Inflammatory macrophage treated with lipopolysaccharide for 1 hour (primary cell): ENCODE measurements at regions not wholly inside any gene's neighbourhood (a gene's known extent, or its start where the extent isn't known, plus 50 kb on each side); places are given as distances from the start of the nearest gene placed in this dataset.
"Not testable (repeated sequence)": the region's sequence is repeated elsewhere in the genome, so short reads cannot be mapped to it uniquely, and the experiment has no call there.

ENCODE experiments used
- DNase-seq, 2 donors: peaks; one replicate each; pipeline ENCODE4 v3.0.0-alpha.2; 2020 to 2022

DNA sequence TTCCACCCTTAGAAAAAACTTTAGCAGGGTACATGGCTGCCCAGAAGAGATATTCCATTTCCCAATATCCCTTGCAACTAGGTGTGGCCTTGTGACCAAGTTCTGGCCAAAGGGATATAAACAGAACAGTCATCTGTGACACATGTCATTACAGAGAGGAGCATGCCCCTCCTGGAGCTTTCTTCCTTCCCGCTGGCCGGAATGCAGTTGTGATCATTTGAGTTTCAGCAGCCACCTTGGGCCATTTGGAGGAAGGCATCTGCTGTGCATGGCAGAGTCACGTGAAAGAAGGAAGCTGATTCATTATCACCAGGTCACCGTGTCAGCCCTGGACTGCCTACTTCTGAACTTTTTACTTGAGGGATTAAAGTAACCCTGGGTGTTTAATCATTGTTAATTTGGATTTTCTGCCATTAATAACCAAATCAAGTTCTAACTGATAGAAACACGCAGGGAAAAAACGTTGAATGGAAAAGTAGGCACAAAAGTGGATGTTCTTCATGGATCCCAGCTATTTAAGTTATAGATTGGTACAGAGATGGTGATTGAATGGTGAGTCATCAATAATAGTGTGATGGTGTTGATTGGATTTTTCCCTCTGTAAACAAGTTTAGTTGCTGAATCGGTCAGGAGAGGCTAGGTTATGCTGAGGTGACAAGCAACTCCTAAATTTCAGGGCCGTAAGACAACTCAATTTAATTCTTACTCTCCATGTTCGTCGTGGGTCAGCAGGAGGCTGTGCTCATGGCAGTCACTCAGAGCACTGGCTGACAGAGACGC is 80.7 kb upstream of the CCDC167 start:
- peak; percentile 51 to 52 for DNase-seq

DNA sequence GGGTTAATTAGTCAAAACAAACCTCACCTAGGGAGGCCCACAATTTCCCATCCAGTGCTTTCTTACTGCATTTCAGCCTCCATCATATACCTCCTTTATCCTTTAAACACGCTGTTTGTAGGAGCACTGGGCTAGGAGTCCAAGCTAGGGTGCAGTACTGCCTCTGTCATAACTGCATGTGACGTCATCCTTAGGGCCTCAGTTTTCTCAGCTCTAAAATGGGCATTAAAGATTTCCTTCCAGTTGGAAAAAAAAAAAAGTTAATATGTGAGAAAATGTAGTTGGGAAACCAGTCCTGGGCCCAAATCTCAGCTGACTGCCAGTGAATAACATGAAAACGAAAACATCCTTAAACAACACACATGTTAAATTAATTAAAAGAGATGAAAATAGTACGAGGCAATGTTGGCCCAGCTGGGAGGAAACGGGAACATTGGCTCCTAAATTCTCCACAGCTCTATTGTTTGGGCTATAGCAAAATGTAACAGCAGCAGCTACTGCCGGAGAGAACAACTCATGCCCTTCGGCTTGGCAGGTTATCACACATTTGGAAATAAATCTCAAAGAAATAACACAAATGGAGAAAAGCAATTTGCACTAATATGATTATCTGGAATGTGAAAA is 79.9 kb upstream of the CCDC167 start:
- DNase-seq, result no peak

DNA sequence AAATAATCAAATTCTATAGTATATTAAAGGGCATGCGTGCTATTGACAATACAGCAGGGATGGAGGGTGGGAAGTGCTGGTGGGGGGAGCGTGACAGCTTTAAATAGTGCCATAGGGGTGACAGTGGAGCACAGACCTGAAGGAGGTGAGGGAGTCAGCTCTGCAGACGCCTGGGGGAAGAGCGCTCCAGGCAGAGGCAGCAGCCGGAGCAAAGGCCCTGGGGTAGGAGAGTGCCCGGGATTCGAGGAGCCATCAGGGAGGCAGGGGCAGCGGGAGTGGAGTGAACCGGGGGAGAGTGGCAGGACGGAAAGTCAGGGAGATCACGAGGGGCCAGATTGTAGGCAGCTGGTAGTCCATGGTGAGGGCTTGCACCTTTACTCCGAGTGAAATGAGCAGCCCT is 78.4 kb upstream of the CCDC167 start:
- DNase-seq, result no peak

DNA sequence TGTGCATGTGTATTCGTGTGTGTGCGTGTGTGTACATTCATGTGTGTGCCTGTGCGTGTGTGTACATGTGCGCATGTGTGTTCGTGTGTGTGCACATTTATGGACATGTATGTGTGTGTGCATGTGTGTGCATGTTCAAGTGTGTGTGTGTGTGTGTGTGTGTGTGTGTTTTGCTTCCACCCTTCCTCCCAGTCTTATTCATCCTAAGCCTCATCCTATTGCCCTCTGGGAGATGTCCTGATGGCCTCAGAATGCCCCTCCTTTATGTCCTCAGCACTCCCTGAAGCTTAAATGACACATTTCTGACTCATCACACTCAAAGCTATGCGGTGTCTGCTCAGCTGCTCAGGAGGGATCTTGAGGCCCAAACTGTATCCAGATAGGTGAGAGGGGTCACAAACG is 76.6 kb upstream of the CCDC167 start:
- DNase-seq, result no peak

DNA sequence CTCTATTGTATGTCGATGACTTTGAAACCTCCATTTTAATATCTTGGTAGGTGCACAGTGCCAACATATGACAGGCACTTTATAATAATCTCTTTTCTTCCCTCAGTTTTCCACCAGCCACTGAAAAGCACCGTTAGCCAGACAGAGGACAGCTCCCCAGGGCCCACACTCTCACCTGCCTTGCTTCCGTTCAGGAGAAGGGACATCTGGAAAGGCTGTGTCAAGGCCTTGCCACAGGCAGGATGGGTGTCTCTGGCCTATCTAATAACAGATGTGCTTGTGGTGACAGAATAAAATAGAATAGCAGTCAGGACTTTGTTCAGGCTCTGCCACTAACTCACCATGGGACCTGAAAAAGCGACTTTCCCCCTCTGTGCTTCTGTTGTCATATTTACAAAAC is 75.5 kb upstream of the CCDC167 start:
- DNase-seq, result no peak

DNA sequence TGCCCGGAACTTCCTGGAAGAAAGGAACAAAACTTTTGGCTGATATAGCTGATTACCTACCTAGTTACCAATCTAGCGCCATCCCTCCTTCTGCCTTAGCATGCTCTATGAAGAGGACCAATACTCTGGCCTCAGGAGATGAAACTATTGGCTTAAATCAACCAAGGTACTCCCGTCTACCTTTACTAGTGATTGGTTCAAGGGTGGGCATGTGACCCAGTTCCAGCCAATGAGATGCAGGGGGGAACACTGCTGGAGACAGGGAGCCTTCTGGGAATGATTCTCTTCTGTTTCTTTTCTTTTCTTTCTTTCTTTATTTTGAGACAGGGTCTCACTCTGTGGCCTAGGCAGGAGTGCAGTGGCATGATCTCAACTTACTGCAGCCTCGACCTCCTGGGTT is 72.6 kb upstream of the CCDC167 start:
- no peak for DNase-seq

DNA sequence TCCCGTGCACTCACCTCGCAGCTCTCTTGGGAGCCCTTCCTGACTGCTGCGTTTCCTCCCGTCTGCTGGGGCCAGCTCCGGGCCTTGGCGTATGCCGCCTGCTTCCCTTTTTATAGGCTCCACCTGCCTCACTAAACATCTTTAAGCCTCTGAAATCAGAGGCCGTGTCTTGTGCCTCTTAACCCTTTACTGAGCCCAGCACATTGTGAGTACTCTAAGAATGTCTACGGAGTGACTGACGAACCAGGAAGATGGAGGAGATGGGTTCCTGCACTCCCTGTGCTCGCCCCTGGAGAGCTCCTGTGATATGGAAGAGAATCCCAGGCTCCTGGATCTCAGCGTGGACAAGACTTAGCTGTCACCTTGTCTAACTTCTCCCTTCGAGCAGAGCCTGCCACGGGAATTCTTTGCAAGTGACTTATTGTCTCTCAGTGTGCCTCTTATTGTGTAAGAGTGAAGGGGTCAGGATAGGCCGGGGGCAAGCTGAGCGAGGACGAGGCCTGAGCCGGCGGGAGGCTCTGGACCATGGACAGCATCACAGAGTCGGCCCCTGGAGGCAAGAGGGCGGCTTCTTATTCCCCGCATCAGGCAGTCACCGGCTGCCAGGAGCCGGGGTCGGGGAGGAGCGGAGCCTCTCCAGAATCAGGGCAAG is 70.9 kb upstream of the CCDC167 start:
- no peak for DNase-seq

DNA sequence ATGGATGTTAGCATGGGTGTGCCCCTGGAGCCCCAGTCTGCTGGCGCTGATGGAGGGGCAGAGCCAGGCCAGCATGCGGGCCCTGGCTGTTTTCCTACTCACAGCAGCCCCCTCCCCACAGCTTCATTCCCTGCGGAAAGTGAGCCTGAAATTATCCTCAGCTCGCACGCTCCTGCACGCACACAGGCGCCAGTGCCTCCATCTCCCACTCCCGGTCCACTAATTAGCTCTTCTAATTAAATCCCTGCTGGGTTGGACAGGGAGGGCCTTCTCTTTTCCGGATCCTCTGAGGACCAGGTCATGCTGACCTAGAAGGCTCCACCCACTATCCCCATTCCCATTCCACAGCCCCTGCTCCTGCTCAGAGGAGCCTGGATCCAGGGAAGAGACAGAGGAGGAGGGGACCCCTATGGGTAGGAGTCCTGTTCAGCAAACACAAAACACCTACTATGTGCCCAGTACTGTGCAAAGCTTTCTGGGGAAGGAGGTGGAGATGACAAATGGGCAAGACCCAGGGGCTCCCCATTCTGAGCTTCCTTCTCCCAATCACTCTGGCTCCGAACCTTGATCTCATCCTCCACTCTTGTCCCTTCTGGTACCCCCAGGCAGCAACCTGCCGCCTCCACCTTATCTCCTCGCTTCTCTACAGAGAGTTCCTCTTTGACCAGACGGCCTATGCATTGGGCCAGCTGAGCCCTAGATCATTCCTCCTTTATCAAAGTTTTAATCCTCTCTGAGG is 70.2 kb upstream of the CCDC167 start:
- no peak for DNase-seq

DNA sequence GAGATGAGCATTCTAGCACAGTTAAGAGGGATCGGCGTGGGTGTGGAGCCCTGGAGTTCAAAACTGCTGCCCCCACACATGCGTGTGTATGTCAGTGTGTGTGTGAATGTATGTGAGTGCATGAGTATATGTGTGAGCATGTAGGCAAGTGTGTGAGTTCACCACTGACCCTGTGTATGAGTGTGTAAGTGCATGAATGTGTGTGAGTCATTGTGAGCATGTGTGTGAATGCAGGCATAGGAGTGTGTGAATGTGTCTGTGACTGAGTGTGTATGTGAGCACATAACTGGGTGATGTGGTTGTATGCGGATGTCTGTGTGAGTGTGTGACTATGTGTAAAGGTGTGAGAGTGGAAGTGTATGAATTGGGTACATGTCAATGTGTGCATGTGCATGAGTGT is 69.6 kb upstream of the CCDC167 start:
- DNase-seq, result no peak

DNA sequence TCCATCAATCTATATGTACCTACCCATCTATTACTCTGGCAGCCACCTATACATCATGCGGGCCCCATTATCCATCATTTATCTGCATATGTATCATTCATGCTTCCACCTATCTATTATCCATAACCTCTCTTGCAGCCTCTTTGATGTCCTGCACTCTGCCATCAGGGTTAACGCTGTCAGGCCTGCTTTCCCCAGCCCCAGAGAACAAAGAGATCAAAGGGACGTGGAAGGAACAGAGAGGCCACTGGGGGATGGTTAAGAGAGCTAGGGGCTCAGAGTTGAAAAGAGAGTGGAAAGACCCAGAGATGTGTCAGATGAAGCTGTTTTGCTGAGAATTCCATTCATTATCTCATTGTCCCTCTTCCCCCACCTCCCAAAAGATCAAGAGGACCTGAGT is 67.3 kb upstream of the CCDC167 start:
- DNase-seq, result no peak

DNA sequence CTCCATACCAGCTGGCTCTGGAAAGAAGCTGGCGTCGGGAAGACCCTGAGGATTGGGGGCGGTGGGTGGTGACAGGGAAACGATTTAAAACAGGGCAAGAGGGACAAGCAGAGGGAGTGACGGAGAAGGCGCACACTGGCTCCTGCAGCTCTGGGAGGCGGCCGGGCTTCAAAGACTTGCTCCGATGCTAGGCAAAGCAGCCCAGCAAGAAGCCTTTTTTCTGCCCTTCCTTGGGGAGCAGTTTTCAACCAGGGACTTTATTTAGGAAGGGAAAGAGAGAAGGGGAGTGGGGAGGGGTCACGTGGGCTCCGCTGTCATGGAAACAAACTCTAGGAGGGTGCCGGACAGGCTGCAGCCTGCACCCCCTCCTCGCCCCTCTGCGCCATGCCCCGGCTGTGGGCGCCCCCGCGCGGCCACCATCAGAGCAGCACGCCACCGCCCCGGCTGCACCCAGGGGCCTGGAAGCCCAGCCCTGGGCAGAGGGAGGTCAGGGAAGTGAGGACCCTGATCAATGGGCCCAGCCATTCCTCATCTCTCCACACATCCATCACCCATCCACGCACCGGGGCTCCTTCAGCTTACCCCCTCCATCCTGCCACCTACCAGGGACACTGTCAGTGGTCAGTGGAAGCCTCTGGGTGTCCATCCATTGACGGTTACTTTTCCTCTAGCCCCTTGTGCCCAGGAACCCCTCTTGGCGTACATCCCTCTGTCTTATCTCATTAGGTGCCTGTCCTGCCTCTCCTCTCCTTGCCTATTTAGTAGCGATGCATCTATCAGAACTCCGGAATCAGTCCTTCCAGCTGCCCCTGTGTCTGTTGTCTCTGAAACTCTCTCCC is 66.6 kb upstream of the CCDC167 start:
- DNase-seq, result peak in 1 of 2 donors; percentile 43

DNA sequence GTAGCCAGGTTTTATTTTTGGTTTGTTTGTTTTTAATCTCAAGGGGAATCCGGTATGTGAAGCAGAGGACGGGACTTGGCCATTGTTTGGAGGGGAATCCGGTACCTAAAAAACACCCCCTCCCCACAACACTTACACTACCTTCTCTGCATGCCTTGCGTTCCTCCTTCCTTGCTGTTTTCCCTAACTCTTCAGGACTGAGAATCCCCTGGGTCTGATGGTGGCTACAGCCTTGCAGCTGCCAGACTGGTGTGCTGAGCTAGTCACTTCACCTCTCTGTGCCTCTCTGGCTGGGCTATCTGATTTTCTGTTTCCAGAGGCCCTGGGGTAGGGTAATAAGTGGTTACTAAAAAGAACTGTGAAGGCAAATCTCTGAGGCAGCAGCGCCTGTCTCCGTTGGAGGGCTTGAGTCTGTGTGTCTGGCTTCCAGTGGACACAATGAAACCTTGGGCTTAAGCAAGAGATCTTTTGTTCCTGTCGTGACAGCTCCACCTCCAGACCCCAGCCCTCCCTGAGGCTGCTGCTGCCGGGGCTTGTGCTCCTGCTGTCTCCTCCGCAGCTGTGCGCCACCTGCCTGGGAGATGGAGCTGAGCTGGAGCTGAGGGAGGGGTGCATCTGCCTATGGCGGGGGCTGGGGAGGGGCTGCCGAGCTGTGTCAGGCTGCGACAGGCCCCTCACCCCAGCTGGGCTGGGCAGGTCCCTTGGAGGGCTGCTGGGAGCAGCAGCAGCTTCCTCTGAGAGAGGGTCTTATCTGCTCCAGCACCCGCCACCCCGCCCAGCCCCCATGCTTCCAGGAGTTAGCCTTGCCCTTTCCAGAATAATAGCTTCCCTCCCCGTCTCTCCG is 65.8 kb upstream of the CCDC167 start:
- no peak for DNase-seq

DNA sequence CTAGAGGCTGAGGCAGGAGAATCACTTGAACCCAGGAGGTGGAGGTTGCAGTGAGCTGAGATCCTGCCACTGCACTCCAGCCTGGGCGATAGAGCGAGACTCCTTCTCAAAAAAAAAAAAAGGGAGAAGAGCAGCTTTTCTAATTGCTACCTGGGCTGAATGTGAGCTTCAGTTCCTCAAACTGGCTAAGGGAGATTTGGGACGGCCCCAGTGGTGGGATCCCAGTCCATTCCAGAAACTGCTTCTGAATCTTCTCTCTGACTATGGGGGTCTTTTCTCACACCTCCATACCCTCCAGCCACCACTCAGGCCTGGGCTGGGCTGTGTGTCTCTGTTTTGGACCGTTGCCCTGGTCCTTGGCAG is 63.2 kb upstream of the CCDC167 start:
- not testable (repeated sequence) for DNase-seq

DNA sequence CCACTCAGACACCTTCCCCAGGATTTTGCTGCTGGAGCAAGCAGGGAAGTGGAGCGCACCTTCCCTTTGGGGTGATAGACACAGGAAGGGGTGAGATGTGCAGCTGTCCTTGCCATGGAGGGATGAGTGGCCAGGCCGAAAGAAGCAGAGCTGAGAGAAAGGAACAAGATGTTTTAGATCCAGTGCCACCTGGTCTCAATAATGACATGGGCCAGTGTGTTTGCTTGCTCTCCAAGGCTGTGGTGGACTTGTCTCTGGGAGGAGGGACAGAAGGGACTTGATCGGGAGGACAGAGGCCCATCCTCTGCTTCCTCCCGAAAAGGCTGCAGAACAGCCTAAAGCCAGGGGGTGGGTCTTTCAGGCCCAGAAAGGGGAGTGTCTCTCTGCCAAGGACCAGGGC is 61.7 kb upstream of the CCDC167 start:
- DNase-seq, result no peak

DNA sequence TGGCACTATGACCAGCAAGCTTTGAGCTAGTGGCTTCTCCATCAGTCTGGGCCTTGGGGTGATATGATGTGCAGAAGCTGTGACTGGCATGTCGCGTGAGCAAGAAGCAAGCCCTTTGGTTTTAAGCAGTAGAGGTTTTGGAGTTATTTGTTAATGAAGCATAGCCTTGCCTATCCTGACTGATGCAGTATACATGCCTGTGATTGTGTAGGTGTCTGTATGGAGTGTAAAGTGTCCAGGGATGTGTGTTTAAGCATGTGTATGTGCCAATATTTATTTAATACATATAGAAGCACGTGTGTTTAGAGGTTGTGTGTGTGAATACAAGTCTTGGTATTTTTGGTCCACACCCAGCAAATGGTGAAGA is 61.0 kb upstream of the CCDC167 start:
- no peak for DNase-seq

DNA sequence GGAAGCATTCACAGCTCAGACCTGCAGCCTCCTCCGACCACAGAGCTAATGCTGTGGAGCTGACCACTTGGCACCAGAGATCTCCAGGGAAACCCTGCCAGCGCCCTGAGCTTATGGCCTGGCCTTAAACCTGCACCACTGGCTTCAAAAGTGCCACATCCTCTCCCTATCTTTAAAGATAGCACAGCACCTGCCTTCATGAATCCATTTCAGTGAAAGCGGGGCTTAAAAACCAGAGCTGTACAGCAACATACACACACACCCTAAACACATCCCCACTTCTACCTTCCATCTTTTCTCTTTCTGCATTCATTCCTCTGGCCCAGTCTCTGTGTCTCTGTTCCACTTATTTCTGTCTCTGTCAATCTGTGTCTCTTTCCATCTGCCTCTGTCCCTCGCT is 59.8 kb upstream of the CCDC167 start:
- no peak for DNase-seq

DNA sequence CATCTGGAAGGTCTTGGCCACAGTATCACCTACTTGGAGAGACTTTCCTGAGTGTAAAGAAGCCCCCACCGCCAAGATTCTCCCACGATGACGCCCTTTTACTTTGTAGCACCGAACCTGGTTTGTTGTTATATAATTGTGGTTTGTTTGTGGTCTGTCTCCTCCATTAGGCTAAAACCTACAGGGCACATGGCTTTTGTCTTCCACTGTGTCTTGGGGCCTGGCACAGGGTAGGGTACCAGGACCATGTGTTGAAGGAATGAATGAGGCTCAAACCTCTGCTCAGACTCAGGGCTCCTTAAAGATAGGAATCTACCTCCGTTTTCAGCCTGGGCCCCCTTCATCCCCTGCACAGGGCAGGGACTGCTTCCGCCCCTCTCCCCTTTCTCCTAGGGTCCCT is 59.4 kb upstream of the CCDC167 start:
- no peak for DNase-seq

DNA sequence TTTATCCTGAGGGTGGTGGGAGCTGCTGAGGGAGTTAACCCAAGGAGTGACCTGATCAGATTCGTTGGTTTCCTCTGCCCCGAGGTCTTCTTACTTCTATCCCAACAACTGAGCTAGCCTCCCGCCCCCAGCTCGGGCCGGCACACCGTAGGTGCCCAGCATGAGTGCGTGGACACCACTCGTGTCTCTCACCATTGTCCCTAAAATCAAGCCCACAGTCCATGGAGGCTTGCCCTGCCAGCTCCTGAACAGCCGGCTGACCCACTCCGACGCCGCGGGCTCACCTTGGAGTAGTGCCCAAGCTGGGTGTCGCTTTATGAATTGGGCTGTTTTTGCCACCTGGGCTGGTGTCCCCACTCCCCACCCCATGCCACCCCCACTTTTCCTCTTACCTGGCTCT is 59.0 kb upstream of the CCDC167 start:
- DNase-seq, result no peak

DNA sequence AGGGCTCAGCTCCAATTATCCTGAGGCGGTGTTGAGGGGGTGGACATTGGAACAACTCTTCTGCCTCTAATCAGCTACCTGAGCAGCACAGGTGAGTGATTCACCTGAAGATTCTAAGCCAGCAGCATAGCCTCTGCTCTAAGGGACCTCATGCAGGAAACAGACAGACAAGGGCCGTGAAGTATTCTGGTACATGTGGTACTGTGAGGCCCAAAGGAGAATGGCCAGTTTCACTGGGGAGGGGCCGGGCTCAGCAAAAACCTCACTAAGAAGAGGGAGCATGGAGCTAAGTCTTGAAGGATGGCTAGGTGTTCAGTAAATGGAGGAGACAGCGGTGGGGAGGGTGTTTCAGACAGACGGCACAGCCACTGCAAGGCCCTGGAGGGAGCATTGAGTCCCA is 58.5 kb upstream of the CCDC167 start:
- DNase-seq, result no peak

DNA sequence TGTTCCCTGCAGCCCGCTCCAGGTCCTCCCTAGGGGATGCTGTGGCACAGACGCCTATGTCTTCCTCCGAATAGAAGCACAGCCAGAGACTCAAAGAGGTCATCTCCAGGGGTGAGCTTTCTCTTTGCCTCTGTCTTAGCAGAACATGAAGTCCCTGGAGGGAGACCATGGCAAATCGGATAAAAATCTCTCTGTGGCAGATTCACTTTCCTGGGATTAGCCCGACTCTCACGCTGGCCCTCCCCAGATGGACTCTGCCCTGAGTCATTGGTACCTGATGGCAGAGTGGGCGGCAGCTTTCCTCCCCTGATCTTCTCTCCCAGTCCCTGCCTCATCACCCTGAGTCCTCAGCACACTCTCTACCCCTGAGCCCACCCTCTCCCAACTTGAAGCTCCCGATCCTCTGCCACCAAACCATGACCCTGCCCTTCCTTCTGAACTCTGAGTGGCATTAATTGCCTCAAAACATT is 58.0 kb upstream of the CCDC167 start:
- no peak for DNase-seq

DNA sequence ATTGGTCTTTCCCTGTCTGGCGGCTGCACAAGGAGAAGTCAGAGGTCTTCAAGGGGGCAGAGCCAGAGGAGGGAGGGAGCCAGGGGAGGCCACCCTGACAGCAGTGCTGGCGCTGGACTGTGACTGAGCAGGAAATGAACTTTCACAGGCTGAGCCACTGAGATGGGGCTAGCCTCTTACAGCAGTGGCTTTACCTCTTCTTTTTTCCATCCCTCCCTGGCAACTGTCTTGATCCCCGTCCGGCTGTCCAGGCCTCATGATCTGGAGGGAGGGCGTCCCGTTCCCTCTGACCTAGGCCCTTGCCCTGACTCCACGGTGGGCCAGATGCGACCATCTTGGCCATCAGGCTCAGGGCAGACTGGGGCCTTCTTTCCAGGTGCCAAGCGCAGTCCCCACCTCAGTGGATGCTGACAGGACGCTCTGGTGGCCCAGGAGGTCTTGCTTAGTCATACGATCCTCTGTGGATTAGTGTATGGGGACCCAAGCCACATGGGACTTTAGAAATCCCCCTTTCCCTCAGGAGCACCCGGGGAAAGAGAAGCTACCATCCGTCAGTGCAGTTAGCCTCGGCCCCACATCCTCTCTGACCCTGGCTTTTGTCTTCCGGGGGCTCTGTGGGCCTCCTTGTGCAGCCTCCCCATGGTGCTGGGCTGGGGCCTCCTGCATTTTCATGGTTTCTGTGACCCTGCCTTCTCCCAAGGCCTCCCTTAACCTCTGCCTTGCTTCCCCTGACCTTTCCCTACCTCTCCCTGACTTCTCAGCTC is 57.4 kb upstream of the CCDC167 start:
- DNase-seq, result no peak
